ENCODE measurements at regions not wholly inside any gene's neighbourhood (a gene's known extent, or its start where the extent isn't known, plus 50 kb on each side); places are given as distances from the start of the nearest gene placed in this dataset.
"Not testable (repeated sequence)": the region's sequence is repeated elsewhere in the genome, so short reads cannot be mapped to it uniquely, and the experiment has no call there.

DNA sequence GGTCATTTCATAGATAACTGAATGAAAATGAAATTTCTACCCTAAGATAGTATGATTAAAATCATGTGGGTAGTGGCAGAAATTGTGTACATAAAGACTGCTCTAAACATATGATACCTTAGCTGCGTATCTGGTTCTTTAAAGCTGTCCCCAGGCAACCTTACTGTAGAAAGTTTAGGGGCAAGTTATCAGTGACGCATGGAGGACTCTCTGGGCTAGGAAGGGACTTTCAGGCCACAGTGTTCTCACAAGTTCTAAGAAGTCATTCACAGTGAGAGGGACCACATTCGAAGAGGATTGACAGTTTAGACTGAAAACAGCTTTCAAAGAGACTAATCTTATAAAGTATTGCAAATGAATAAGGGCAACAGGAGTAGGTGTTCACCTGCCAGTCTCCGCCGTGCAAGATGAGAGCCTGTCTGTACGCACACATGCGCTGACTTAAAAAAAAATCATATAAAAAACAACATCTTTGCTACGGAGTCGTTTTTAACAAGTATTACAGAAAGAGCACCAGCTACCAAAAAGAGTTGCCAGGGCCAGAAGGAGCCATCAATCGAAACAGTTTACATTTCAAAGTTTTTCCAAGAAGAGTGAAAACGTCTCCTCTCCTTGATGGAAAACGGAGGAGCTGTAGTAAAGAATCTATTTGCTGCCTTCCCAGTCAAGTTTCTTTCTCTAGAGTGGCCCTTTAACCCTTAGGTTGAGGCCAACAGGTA is 146.3 kb downstream of the CETN3 start:
- H3K27ac ChIP-seq: no peak overlapping the region
- intact Hi-C loops (cut with DNase I): no loop called here
- H3K36me3 ChIP-seq: no peaks in the 10 kb centered on the region
- H3K4me3 ChIP-seq: no peak overlapping the region
- DNase-seq: no peak
- peaks cover 0 to 6% (median 3%) of the 10 kb centered on the region in 4 donors for H3K4me1 ChIP-seq
- no peaks in the 10 kb centered on the region for H3K27me3 ChIP-seq
- 79 to 83% methylated on average over 12 of the region's 12 CpGs for WGBS, 2 donors
- TF ChIP-seq, protein P1, sequence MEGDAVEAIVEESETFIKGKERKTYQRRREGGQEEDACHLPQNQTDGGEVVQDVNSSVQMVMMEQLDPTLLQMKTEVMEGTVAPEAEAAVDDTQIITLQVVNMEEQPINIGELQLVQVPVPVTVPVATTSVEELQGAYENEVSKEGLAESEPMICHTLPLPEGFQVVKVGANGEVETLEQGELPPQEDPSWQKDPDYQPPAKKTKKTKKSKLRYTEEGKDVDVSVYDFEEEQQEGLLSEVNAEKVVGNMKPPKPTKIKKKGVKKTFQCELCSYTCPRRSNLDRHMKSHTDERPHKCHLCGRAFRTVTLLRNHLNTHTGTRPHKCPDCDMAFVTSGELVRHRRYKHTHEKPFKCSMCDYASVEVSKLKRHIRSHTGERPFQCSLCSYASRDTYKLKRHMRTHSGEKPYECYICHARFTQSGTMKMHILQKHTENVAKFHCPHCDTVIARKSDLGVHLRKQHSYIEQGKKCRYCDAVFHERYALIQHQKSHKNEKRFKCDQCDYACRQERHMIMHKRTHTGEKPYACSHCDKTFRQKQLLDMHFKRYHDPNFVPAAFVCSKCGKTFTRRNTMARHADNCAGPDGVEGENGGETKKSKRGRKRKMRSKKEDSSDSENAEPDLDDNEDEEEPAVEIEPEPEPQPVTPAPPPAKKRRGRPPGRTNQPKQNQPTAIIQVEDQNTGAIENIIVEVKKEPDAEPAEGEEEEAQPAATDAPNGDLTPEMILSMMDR (IDR thresholded peaks at IDR 0.05): no peak
- no peak for TF ChIP-seq EP300 (IDR thresholded peaks at IDR 0.05)
- TF ChIP-seq POLR2A (IDR thresholded peaks at IDR 0.05): no peak
- no peak for TF ChIP-seq POLR2AphosphoS5 (IDR thresholded peaks at IDR 0.05)
- no peaks in the 10 kb centered on the region for H3K9me3 ChIP-seq

- intact Hi-C loops (cut with DNase I): no loop called here
- WGBS, 2 donors: 94% methylated on average over 1 of the region's 1 CpG
- no peaks in the 10 kb centered on the region for H3K4me1 ChIP-seq
Observed at GRCh38 chr5:90251447-90251846, 158.1 kb downstream of the CETN3 start.

GRCh38 chr5:90248640-90249039 is 160.9 kb downstream of the CETN3 start:
- no peaks in the 10 kb centered on the region for H3K27me3 ChIP-seq
- TF ChIP-seq EP300 (IDR thresholded peaks at IDR 0.05): no peak
- no peak for TF ChIP-seq POLR2AphosphoS5 (IDR thresholded peaks at IDR 0.05)
- TF ChIP-seq POLR2A (IDR thresholded peaks at IDR 0.05): no peak
- TF ChIP-seq, protein P1 (IDR thresholded peaks at IDR 0.05): no peak
- no peak for DNase-seq
- H3K27ac ChIP-seq: no peak overlapping the region
- WGBS, 2 donors: 82 to 87% methylated on average over 1 of the region's 1 CpG
- H3K36me3 ChIP-seq: no peaks in the 10 kb centered on the region
- intact Hi-C loops (cut with DNase I): no loop called here
- H3K4me3 ChIP-seq: no peak overlapping the region
- peaks cover 0 to 7% (median 0%) of the 10 kb centered on the region in 4 donors for H3K4me1 ChIP-seq
- no peaks in the 10 kb centered on the region for H3K9me3 ChIP-seq

More at GRCh38 chr5:90251447-90251846, 158.1 kb downstream of the CETN3 start:
- no peak for TF ChIP-seq POLR2A (IDR thresholded peaks at IDR 0.05)
- no peak for TF ChIP-seq POLR2AphosphoS5 (IDR thresholded peaks at IDR 0.05)
- H3K9me3 ChIP-seq: no peaks in the 10 kb centered on the region
- no peaks in the 10 kb centered on the region for H3K27me3 ChIP-seq
- no peaks in the 10 kb centered on the region for H3K36me3 ChIP-seq
- DNase-seq: no peak
- no peak overlapping the region for H3K4me3 ChIP-seq
- no peak overlapping the region for H3K27ac ChIP-seq

DNA sequence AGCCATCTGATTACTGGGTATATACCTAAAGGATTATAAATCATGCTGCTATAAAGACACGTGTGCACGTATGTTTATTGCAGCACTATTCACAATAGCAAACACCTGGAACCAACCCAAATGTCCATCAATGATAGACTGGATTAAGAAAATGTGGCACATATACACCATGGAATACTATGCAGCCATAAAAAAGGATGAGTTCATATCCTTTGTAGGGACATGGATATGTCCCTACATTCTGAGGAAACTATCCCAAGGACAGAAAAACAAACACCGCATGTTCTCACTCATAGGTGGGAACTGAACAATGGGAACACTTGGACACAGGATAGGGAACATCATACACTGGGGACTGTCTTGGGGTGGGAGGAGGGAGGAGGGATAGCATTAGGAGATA is 165.7 kb downstream of the CETN3 start:
- H3K4me3 ChIP-seq; H3K9me3 ChIP-seq; H3K4me1 ChIP-seq; intact Hi-C loops (cut with DNase I); H3K36me3 ChIP-seq; H3K27ac ChIP-seq; H3K27me3 ChIP-seq; DNase-seq: not testable (repeated sequence)
- 45 to 61% methylated on average over 3 of the region's 3 CpGs for WGBS, 2 donors

DNA sequence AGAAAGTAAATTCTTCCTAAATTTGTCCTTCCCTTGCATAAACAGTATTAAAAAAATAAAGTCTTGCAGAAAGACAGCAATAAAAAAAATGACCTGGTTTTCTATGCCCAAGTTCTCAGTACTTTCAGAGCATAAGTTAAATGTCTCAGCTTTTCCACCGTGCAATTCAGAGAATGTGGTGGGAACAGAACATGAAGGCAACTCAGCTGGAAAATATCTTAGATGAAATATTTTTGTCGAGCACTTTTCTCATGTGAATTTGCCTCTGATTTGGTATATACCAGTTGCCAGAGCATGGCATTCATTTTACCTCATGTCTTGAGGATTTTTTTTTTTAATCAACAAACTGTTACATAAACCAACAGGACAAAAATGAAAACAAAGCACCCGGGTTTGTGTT is 176.1 kb downstream of the CETN3 start:
- Histone ChIP-seq H3K4me3 (no peak overlapping the region), H3K9me3 (no peaks in the 10 kb centered on the region), H3K36me3 (no peaks in the 10 kb centered on the region), H3K27ac (no peak overlapping the region), H3K4me1 (peaks cover 0 to 3% (median 2%) of the 10 kb centered on the region in 4 donors), H3K27me3 (no peaks in the 10 kb centered on the region)
- DNase-seq: no peak
- intact Hi-C loops (cut with DNase I): no loop called here
- 77 to 83% methylated on average over 3 of the region's 3 CpGs for WGBS, 2 donors
- TF ChIP-seq POLR2AphosphoS5 (IDR thresholded peaks at IDR 0.05) (no peak), EP300 (IDR thresholded peaks at IDR 0.05) (no peak), POLR2A (IDR thresholded peaks at IDR 0.05) (no peak)
- TF ChIP-seq, protein P1 (IDR thresholded peaks at IDR 0.05): no peak

DNA sequence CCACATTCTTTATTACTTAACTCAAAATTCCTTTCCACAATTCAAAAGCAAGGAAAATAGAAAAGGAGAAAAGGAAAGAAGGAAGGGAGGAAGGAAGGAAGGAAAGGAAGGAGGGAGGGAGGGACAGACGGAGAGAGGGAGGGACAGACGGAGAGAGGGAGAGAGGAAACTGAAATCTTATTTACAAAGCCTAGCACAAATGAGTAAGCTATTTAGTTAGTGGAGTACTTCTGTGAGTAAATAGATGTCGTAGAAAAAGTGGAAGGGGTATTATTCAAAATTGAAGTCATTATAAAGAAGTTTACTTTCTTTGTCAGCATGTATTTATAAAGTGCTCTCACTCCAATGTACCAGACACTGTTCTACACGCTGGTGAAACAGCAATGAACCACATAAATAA is 177.9 kb downstream of the CETN3 start:
- Histone ChIP-seq H3K36me3 (no peaks in the 10 kb centered on the region), H3K9me3 (no peaks in the 10 kb centered on the region), H3K27ac (no peak overlapping the region), H3K4me1 (peaks cover 0 to 16% (median 11%) of the 10 kb centered on the region in 4 donors), H3K27me3 (no peaks in the 10 kb centered on the region), H3K4me3 (no peak overlapping the region)
- DNase-seq: no peak
- TF ChIP-seq POLR2AphosphoS5 (IDR thresholded peaks at IDR 0.05) (no peak), POLR2A (IDR thresholded peaks at IDR 0.05) (no peak), EP300 (IDR thresholded peaks at IDR 0.05) (no peak)
- TF ChIP-seq, protein P1 (IDR thresholded peaks at IDR 0.05): no peak
- WGBS, 2 donors: 28 to 54% methylated on average over 4 of the region's 4 CpGs
- intact Hi-C loops (cut with DNase I): no loop called here
